HEK293 (cell line): ENCODE measurements at regions not wholly inside any gene's neighbourhood (a gene's known extent, or its start where the extent isn't known, plus 50 kb on each side); places are given as distances from the start of the nearest gene placed in this dataset.
A peak's percentile ranks its signal among the peaks of the same experiment; 100 is the strongest.
"Not testable (repeated sequence)": the region's sequence is repeated elsewhere in the genome, so short reads cannot be mapped to it uniquely, and the experiment has no call there.

Experiments used
- CTCF ChIA-PET: fragments of 350-600 bp; formaldehyde crosslinking; extraction: SDS; loops from one replicate; lab custom pipeline; 2021; ENCODE audit warnings: antibody characterized with exemption; lab: Yijun Ruan, JAX
- POLR2A ChIA-PET: fragments of 300-600 bp; formaldehyde crosslinking; extraction: SDS; loops from one replicate; lab custom pipeline; 2020; ENCODE audit warnings: antibody characterized with exemption, inconsistent platforms; lab: Yijun Ruan, JAX
- H3K27ac ChIP-seq: fragments of 200-500 bp; sonication (Bioruptor generic); 2 replicates; pipeline ENCODE4 v1.5.1; 2014; ENCODE audit warnings: low read depth, low read length, control low read depth, inconsistent platforms; ENCODE audit errors: extremely low read depth
- H3K36me3 ChIP-seq, 2 experiments: fragments of 200-500 bp in 1 of 2; sonication (Bioruptor generic) in 1 of 2; 1 replicate in 1 of 2; 2 replicates in 1 of 2; pipeline ENCODE4 v1.5.1; 2014 to 2017; ENCODE audit warnings: inconsistent platforms in 2 of 2, low read length in 2 of 2; ENCODE audit not compliant: control insufficient read depth in 2 of 2, insufficient read depth in 1 of 2
- H3K4me1 ChIP-seq: fragments of 200-500 bp; sonication (Bioruptor generic); 2 replicates; pipeline ENCODE4 v1.5.1; 2014; ENCODE audit warnings: mild to moderate bottlenecking, low read length, inconsistent platforms; ENCODE audit not compliant: control insufficient read depth, insufficient read depth
- H3K4me3 ChIP-seq: 2 replicates; pipeline ENCODE4 v1.5.1; 2011; ENCODE audit warnings: low read depth, mild to moderate bottlenecking, control low read depth, low read length, moderate library complexity
- H3K9me3 ChIP-seq: fragments of 200-500 bp; sonication (Bioruptor generic); 2 replicates; pipeline ENCODE4 v1.5.1; 2014; ENCODE audit warnings: low read depth, low read length, inconsistent platforms; ENCODE audit not compliant: control insufficient read depth, insufficient read depth
- KLF17 ChIP-seq: fragments of 450-650 bp; formaldehyde crosslinking; IDR thresholded peaks from 2 replicates; pipeline ENCODE4 v1.5.1; 2016; ENCODE audit warnings: missing biosample characterization, missing genetic modification characterization
- KLF7 ChIP-seq: fragments of 450-650 bp; formaldehyde crosslinking; IDR thresholded peaks from 2 replicates; pipeline ENCODE4 v1.5.1; 2016; ENCODE audit warnings: missing biosample characterization, missing genetic modification characterization, borderline replicate concordance
- KLF9 ChIP-seq: fragments of 450-650 bp; formaldehyde crosslinking; IDR thresholded peaks from 2 replicates; pipeline ENCODE4 v1.5.1; 2016; ENCODE audit warnings: missing biosample characterization, missing genetic modification characterization, low read depth
- RBAK ChIP-seq: fragments of 450-650 bp; formaldehyde crosslinking; IDR thresholded peaks from 2 replicates; pipeline ENCODE4 v1.5.1; 2016; ENCODE audit warnings: missing biosample characterization, missing genetic modification characterization
- SALL2 ChIP-seq: fragments of 450-650 bp; formaldehyde crosslinking; IDR thresholded peaks from 2 replicates; pipeline ENCODE4 v1.5.0; 2017; ENCODE audit warnings: missing biosample characterization, mild to moderate bottlenecking, missing genetic modification characterization, borderline replicate concordance
- ZFHX2 ChIP-seq: fragments of 450-650 bp; formaldehyde crosslinking; conservative IDR thresholded peaks from 2 replicates; pipeline ENCODE4 v1.5.1; 2016; ENCODE audit warnings: missing biosample characterization, missing genetic modification characterization
- ZNF146 ChIP-seq: fragments of 450-650 bp; formaldehyde crosslinking; IDR thresholded peaks from 2 replicates; pipeline ENCODE4 v1.5.1; 2016; ENCODE audit warnings: missing biosample characterization, missing genetic modification characterization
- ZNF155 ChIP-seq: fragments of 450-650 bp; formaldehyde crosslinking; IDR thresholded peaks from 2 replicates; pipeline ENCODE4 v1.5.1; 2016; ENCODE audit warnings: missing biosample characterization, missing genetic modification characterization
- ZNF18 ChIP-seq: fragments of 450-650 bp; formaldehyde crosslinking; IDR thresholded peaks from 2 replicates; pipeline ENCODE4 v1.5.1; 2016; ENCODE audit warnings: missing biosample characterization, missing genetic modification characterization
- ZNF24 ChIP-seq: fragments of 450-650 bp; formaldehyde crosslinking; IDR thresholded peaks from 2 replicates; pipeline ENCODE4 v1.5.1; 2016; ENCODE audit warnings: missing biosample characterization, missing genetic modification characterization
- ZNF280D ChIP-seq: fragments of 450-650 bp; formaldehyde crosslinking; IDR thresholded peaks from 2 replicates; pipeline ENCODE4 v1.5.1; 2016; ENCODE audit warnings: missing biosample characterization, missing genetic modification characterization
- ZNF324 ChIP-seq: fragments of 450-650 bp; formaldehyde crosslinking; IDR thresholded peaks from 2 replicates; pipeline ENCODE4 v1.5.1; 2016; ENCODE audit warnings: missing biosample characterization, missing genetic modification characterization
- ZNF366 ChIP-seq: fragments of 450-650 bp; formaldehyde crosslinking; conservative IDR thresholded peaks from 2 replicates; pipeline ENCODE4 v1.5.1; 2016; ENCODE audit warnings: missing biosample characterization, missing genetic modification characterization
- ZNF558 ChIP-seq: fragments of 450-650 bp; formaldehyde crosslinking; IDR thresholded peaks from 2 replicates; pipeline ENCODE4 v1.5.1; 2016; ENCODE audit warnings: missing biosample characterization, missing genetic modification characterization
- ZNF571 ChIP-seq: fragments of 450-650 bp; formaldehyde crosslinking; IDR thresholded peaks from 2 replicates; pipeline ENCODE4 v1.5.0; 2017; ENCODE audit warnings: missing biosample characterization, missing genetic modification characterization
- ZNF596 ChIP-seq: fragments of 450-650 bp; IDR thresholded peaks from 2 replicates; pipeline ENCODE4 v1.5.0; 2018; ENCODE audit warnings: missing biosample characterization, mild to moderate bottlenecking, missing genetic modification characterization, moderate library complexity
- ZSCAN18 ChIP-seq: fragments of 450-650 bp; formaldehyde crosslinking; IDR thresholded peaks from 2 replicates; pipeline ENCODE4 v1.5.1; 2016; ENCODE audit warnings: missing biosample characterization, missing genetic modification characterization
- TF ChIP-seq, protein P1 (sequence below): fragments of 450-650 bp; formaldehyde crosslinking; IDR thresholded peaks from 2 replicates; pipeline ENCODE4 v1.5.1; 2016; ENCODE audit warnings: missing biosample characterization, missing genetic modification characterization
- TF ChIP-seq, protein P2 (sequence below): fragments of 450-650 bp; formaldehyde crosslinking; IDR thresholded peaks from 2 replicates; pipeline ENCODE4 v1.5.1; 2016; ENCODE audit warnings: missing biosample characterization, missing genetic modification characterization

GRCh38 chr10:44249490-44249889, 135.4 kb downstream of the CXCL12 start:
- TF ChIP-seq SALL2 (tag by site-specific recombination) (no peak), ZNF571 (no peak), RBAK (tag by site-specific recombination) (no peak), KLF9 (tag by site-specific recombination) (no peak), ZNF324 (tag by site-specific recombination) (no peak), ZNF596 (tag by site-specific recombination) (no peak)
- no peaks in the 10 kb centered on the region for H3K36me3 ChIP-seq

DNA sequence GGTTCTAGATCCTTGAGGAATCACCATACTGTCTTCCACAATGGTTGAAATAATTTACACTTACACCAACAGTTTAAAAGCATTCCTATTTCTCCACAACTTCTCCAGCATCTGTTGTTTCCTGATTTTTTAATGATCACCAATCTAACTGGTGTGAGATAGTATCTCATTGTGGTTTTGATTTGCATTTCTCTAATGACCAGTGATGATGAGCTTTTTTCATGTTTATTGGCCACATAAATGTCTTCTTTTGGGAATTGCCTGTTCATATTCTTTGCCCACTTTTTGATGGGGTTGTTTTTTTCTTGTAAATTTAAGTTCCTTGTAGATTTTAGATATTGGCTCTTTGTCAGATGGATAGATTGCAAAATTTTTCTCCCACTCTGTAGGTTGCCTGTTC, 138.2 kb downstream of the CXCL12 start:
- H3K4me1 ChIP-seq, H3K36me3 ChIP-seq, CTCF ChIA-PET, H3K4me3 ChIP-seq, POLR2A ChIA-PET, H3K27ac ChIP-seq, H3K9me3 ChIP-seq: not testable (repeated sequence)

More at GRCh38 chr10:44249490-44249889, 135.4 kb downstream of the CXCL12 start:
- CTCF ChIA-PET, result interaction anchor here (0.6 kb wide), 1 partner anchor 312 kb away, joined by 4 read pairs; no protein-coding TSS in a partner anchor
- POLR2A ChIA-PET, result no interaction called here
- no peak overlapping the region for H3K4me3 ChIP-seq
- H3K27ac ChIP-seq, result no peak overlapping the region
- H3K9me3 ChIP-seq, result no peaks in the 10 kb centered on the region
- H3K4me1 ChIP-seq, result peaks cover 3% of the 10 kb centered on the region; the same call in 1 of the 2 replicates

DNA sequence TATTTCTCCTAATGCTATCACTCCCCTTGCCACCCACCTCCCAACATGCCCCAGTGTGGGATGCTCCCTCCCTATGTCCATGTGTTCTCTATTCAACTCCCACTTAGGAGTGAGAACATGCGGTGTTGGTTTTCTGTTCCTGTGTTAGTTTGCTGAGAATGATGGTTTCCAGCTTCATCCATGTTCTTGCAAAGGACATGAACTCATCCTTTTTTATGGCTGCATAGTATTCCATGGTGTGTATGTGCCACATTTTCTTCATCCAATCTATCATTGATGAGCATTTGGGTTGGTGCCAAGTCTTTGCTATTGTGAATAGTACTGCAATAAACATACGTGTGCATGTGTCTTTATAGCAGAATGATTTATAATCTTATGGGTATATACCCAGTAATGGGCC, 138.6 kb downstream of the CXCL12 start:
- TF ChIP-seq, protein P1, sequence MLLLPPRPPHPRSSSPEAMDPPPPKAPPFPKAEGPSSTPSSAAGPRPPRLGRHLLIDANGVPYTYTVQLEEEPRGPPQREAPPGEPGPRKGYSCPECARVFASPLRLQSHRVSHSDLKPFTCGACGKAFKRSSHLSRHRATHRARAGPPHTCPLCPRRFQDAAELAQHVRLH (tag by site-specific recombination), result 0 out of 2 replicates have a peak, but pooled peaks have one; percentile 58
- TF ChIP-seq ZNF280D (tag by site-specific recombination), result 0 out of 2 replicates have a peak, but pooled peaks have one; percentile 46
- 0 out of 2 replicates have a peak, but pooled peaks have one; percentile 11 for TF ChIP-seq ZFHX2 (tag by site-specific recombination)
- TF ChIP-seq ZNF146 (tag by site-specific recombination), result peak; percentile 91
- CTCF ChIA-PET, H3K4me3 ChIP-seq, H3K4me1 ChIP-seq, H3K27ac ChIP-seq, POLR2A ChIA-PET, H3K36me3 ChIP-seq, H3K9me3 ChIP-seq: not testable (repeated sequence)

- no peaks in the 10 kb centered on the region for H3K36me3 ChIP-seq
- no peaks in the 10 kb centered on the region for H3K4me1 ChIP-seq
- no peak overlapping the region for H3K4me3 ChIP-seq
- no peak overlapping the region for H3K27ac ChIP-seq
- no peaks in the 10 kb centered on the region for H3K9me3 ChIP-seq
- CTCF ChIA-PET, result no interaction called here
- POLR2A ChIA-PET, result no interaction called here
- TF ChIP-seq ZNF24 (tag by site-specific recombination) (peak; percentile 71; the same call in 1 of the 2 replicates), KLF7 (tag by site-specific recombination) (no peak), ZNF18 (tag by site-specific recombination) (peak; percentile 75), ZNF155 (tag by site-specific recombination) (no peak), ZNF366 (tag by site-specific recombination) (0 out of 2 replicates have a peak, but pooled peaks have one; percentile 17), ZNF558 (tag by site-specific recombination) (peak; percentile 82), ZSCAN18 (tag by site-specific recombination) (peak; percentile 89), KLF17 (tag by site-specific recombination) (no peak)
- TF ChIP-seq, protein P2, sequence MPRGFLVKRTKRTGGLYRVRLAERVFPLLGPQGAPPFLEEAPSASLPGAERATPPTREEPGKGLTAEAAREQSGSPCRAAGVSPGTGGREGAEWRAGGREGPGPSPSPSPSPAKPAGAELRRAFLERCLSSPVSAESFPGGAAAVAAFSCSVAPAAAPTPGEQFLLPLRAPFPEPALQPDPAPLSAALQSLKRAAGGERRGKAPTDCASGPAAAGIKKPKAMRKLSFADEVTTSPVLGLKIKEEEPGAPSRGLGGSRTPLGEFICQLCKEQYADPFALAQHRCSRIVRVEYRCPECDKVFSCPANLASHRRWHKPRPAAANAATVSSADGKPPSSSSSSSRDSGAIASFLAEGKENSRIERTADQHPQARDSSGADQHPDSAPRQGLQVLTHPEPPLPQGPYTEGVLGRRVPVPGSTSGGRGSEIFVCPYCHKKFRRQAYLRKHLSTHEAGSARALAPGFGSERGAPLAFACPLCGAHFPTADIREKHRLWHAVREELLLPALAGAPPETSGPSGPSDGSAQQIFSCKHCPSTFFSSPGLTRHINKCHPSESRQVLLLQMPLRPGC (tag by site-specific recombination), result 0 out of 2 replicates have a peak, but pooled peaks have one; percentile 34
Observed at GRCh38 chr10:44245601-44245938, 139.3 kb downstream of the CXCL12 start.
